SU-DHL-6 (cell line): ENCODE measurements at regions not wholly inside any gene's neighbourhood (a gene's known extent, or its start where the extent isn't known, plus 50 kb on each side); places are given as distances from the start of the nearest gene placed in this dataset.

ENCODE experiments used
- EZH2phosphoT487 ChIP-seq: fragments of 200-600 bp; sonication (generic), shearing (Covaris generic); conservative IDR thresholded peaks from 2 replicates; pipeline ENCODE4 v1.6.1; 2018; ENCODE audit warnings: mild to moderate bottlenecking, antibody characterized with exemption, low read length, moderate library complexity, mixed read lengths
- TF ChIP-seq, protein P1 (sequence below): fragments of 200-600 bp; sonication (generic); IDR thresholded peaks from one replicate; pipeline ENCODE4 v1.5.1; 2017; ENCODE audit warnings: antibody characterized with exemption, mild to moderate bottlenecking, low read length, moderate library complexity; ENCODE audit not compliant: insufficient read depth, poor library complexity, severe bottlenecking

DNA sequence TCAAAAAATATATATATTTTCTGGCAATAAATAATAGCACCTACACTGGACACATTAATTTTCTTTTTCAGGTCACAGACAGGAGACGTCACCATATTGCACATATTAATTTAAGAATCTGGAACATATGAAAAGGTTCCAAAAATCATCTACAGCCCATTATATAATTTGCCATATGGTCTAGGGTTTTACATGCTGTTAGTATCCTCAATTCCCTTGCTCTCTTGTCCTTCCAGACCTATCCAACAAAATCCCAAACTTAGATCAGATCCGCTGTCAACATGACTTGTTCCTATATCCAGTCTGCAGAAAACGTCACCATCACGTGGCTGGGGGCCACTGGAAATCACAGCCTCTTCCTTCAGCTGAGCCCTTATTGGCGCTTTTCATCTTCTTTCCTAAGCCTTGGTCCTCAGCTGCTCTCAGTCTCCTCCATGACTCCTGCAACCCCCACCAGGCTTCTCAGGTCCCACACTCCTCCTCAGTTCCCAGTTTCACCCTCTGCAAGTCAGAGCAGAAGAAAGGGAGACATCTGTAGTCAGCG, 192.0 kb upstream of the GATB start:
- TF ChIP-seq, protein P1, sequence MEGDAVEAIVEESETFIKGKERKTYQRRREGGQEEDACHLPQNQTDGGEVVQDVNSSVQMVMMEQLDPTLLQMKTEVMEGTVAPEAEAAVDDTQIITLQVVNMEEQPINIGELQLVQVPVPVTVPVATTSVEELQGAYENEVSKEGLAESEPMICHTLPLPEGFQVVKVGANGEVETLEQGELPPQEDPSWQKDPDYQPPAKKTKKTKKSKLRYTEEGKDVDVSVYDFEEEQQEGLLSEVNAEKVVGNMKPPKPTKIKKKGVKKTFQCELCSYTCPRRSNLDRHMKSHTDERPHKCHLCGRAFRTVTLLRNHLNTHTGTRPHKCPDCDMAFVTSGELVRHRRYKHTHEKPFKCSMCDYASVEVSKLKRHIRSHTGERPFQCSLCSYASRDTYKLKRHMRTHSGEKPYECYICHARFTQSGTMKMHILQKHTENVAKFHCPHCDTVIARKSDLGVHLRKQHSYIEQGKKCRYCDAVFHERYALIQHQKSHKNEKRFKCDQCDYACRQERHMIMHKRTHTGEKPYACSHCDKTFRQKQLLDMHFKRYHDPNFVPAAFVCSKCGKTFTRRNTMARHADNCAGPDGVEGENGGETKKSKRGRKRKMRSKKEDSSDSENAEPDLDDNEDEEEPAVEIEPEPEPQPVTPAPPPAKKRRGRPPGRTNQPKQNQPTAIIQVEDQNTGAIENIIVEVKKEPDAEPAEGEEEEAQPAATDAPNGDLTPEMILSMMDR: no peak
- TF ChIP-seq EZH2phosphoT487: no peak
